Kidney (tissue), 13 donors: ENCODE measurements at regions not wholly inside any gene's neighbourhood (a gene's known extent, or its start where the extent isn't known, plus 50 kb on each side); places are given as distances from the start of the nearest gene placed in this dataset.

ENCODE experiments used
- DNase-seq, 5 donors: peaks; one replicate each; pipeline ENCODE4 v3.0.0-alpha.2; 2013 to 2020
- FAIRE-seq: peaks from 2 replicates; lab custom pipeline; 2012; peaks lifted over from hg19 to GRCh38; lab: Jason Lieb, UNC
- H3K27ac ChIP-seq, 2 donors: one replicate each; pipeline ENCODE4 v1.7.0; 2013; ENCODE audit warnings: low read depth in 2 of 2, low read length in 2 of 2, inconsistent platforms in 1 of 2
- H3K27me3 ChIP-seq: one replicate; pipeline ENCODE4 v1.7.1; 2013; ENCODE audit warnings: low read length, inconsistent platforms; ENCODE audit not compliant: control insufficient read depth, insufficient read depth
- H3K36me3 ChIP-seq, 3 donors: one replicate each; pipeline versions ENCODE4 v1.7.0 to v1.7.1; 2013; ENCODE audit warnings: low read length in 3 of 3, control low read depth in 1 of 3, inconsistent platforms in 1 of 3; ENCODE audit not compliant: insufficient read depth in 3 of 3, control insufficient read depth in 2 of 3
- H3K4me1 ChIP-seq, 3 donors: one replicate each; pipeline versions ENCODE4 v1.7.0 to v1.7.1; 2013; ENCODE audit warnings: low read length in 3 of 3, inconsistent platforms in 1 of 3, low read depth in 1 of 3; ENCODE audit not compliant: control insufficient read depth in 2 of 3, insufficient read depth in 2 of 3
- H3K4me3 ChIP-seq, 3 donors: one replicate each; pipeline versions ENCODE4 v1.7.0 to v1.8.1; 2013; ENCODE audit warnings: low read length in 3 of 3, control low read depth in 1 of 3, inconsistent platforms in 1 of 3
- H3K9ac ChIP-seq, 3 donors: one replicate each; pipeline versions ENCODE4 v1.7.0 to v1.7.1; 2013; ENCODE audit warnings: low read length in 3 of 3, control low read depth in 1 of 3, inconsistent platforms in 1 of 3
- H3K9me3 ChIP-seq, 3 donors: one replicate each; pipeline versions ENCODE4 v1.7.0 to v1.7.1; 2013; ENCODE audit warnings: low read length in 3 of 3, control low read depth in 1 of 3, inconsistent platforms in 1 of 3; ENCODE audit not compliant: control insufficient read depth in 2 of 3, insufficient read depth in 1 of 3
- CTCF ChIP-seq: IDR thresholded peaks from 3 replicates; pipeline ENCODE4 v1.5.1; 2012; ENCODE audit warnings: mild to moderate bottlenecking, moderate library complexity, borderline replicate concordance; ENCODE audit not compliant: insufficient read depth; ENCODE audit errors: extremely low read depth
- intact Hi-C: fragments of 100-400 bp; cut with DNase I; formaldehyde crosslinking; loops from one replicate; pipeline ENCODE4 v1.11.1; 2022
- donor health status: control.
- donor health status: control.
- donor health status: control.
- donor health status: control.
- donor health status: control.
- donor health status: DM: yes; HTN: yes; CAD: no.
- donor health status: Normal renal cell carcinoma (clear cell type).

DNA sequence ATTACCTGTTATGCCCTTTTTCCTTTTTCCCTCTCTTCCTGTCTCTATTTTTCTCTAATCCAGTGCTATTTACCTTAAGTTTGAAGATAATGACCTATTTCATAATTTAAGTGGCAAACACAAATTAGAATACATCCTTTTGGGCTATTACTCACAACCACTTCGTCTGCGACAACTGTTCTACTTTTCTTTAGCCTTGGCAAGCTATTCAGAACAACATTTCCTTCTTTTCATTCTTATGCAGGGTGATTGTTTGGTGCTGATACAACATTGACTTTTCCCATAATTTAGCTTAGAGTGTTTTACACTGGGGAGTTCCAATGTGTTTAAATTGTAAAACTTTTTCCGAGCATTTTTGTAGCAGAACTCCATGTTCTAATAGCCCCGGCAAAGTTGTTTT is 86.6 kb upstream of the S1PR1 start:
- intact Hi-C loops, result no loop called here
- H3K36me3 ChIP-seq, result no peaks in the 10 kb centered on the region
- no peaks in the 10 kb centered on the region for H3K27me3 ChIP-seq
- no peak for TF ChIP-seq CTCF
- no peak overlapping the region for H3K9ac ChIP-seq
- H3K27ac ChIP-seq, result no peak overlapping the region
- H3K4me3 ChIP-seq, result no peak overlapping the region
- no peaks in the 10 kb centered on the region for H3K4me1 ChIP-seq
- H3K9me3 ChIP-seq, result no peaks in the 10 kb centered on the region
- DNase-seq, result no peak
- no peak for FAIRE-seq

DNA sequence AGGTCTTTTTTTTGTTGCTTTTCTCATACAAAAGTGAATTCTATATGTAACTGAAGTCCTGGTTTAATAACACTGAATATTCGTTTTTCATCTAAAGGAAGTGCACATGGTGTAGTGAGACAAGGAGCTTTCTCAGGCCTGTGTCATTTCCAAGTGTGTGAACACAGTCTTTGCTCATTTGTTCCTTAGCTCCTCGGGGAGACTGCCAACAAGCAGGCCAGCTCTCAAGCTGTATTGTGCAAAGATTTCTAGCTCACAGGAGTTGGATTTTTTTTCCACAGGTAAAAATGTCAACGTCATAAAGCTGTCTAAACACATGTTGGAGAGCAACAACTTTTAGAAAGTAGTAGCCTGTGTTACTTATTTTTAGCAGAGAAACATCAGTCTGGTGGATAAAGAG is 87.8 kb upstream of the S1PR1 start:
- Histone ChIP-seq H3K4me1 (no peaks in the 10 kb centered on the region), H3K4me3 (no peak overlapping the region), H3K9ac (no peak overlapping the region), H3K27me3 (no peaks in the 10 kb centered on the region), H3K36me3 (no peaks in the 10 kb centered on the region), H3K9me3 (no peaks in the 10 kb centered on the region), H3K27ac (no peak overlapping the region)
- intact Hi-C loops, result no loop called here
- FAIRE-seq (no peak), DNase-seq (peak in 1 of 5 donors; percentile 44)
- no peak for TF ChIP-seq CTCF

DNA sequence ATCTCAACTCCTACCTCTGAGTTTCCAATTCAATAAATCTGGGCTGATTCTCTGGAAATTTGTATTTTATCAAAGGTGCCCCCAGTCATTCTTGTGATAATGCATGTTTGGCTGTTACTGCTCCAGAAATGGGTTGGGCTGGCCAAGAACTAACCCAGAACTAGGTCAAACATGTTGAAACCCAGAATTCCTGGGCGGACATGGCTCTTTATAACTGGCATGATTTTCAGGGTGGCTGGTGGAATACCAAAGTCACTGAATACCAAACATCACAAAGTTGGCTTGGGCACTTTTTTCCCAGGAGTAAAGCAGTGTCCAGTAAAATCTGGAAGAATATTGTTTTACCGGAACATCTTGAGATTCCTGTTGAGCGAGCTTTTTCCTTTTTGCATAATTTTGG is 89.4 kb upstream of the S1PR1 start:
- no peak for TF ChIP-seq CTCF
- H3K27me3 ChIP-seq, result no peaks in the 10 kb centered on the region
- FAIRE-seq, result no peak
- H3K9me3 ChIP-seq, result no peaks in the 10 kb centered on the region
- H3K9ac ChIP-seq, result no peak overlapping the region
- H3K27ac ChIP-seq, result no peak overlapping the region
- no peaks in the 10 kb centered on the region for H3K4me1 ChIP-seq
- intact Hi-C loops, result no loop called here
- no peaks in the 10 kb centered on the region for H3K36me3 ChIP-seq
- DNase-seq, result no peak
- no peak overlapping the region for H3K4me3 ChIP-seq

- Histone ChIP-seq H3K9me3 (no peaks in the 10 kb centered on the region), H3K27me3 (no peaks in the 10 kb centered on the region), H3K4me3 (no peak overlapping the region), H3K9ac (no peak overlapping the region), H3K4me1 (no peaks in the 10 kb centered on the region), H3K27ac (no peak overlapping the region), H3K36me3 (no peaks in the 10 kb centered on the region)
- DNase-seq, result no peak
- TF ChIP-seq CTCF, result no peak
- no peak for FAIRE-seq
- intact Hi-C loops, result no loop called here
Measured at GRCh38 chr1:101145449-101145820, 91.4 kb upstream of the S1PR1 start.
